Endothelial cell of umbilical vein (primary cell): ENCODE measurements at regions not wholly inside any gene's neighbourhood (a gene's known extent, or its start where the extent isn't known, plus 50 kb on each side); places are given as distances from the start of the nearest gene placed in this dataset.
"Not testable (repeated sequence)": the region's sequence is repeated elsewhere in the genome, so short reads cannot be mapped to it uniquely, and the experiment has no call there.

Source experiments
- BruUV-seq: library from RNA; stranded (reverse); fragments of 400-500 nt; replicated peaks from 2 replicates; lab custom pipeline; 2021; lab: Mats Ljungman, UMichigan
- CTCF ChIA-PET: fragments of 300-600, 350-600 bp; sonication (Branson Sonifier 250); formaldehyde crosslinking; loops from one replicate; lab custom pipeline; 2021; ENCODE audit warnings: antibody characterized with exemption, inconsistent platforms; lab: Charles Lee
- POLR2A ChIA-PET: fragments of 300-600, 350-600 bp; sonication (Branson Sonifier 250); formaldehyde crosslinking; loops from one replicate; lab custom pipeline; 2021; ENCODE audit warnings: antibody characterized with exemption, inconsistent platforms; lab: Charles Lee
- DNase-seq: peaks from one replicate; pipeline ENCODE4 v3.0.0-alpha.2; 2011; ENCODE audit warnings: low read depth, low spot score
- FAIRE-seq: peaks from 2 replicates; lab custom pipeline; 2011; peaks lifted over from hg19 to GRCh38; lab: Jason Lieb, UNC
- H2AFZ ChIP-seq: 2 replicates; pipeline ENCODE4 v1.6.0; 2012; ENCODE audit warnings: low read depth, low read length, control low read depth, inconsistent platforms
- H3K27ac ChIP-seq: 2 replicates; pipeline ENCODE4 v1.5.1; 2011; ENCODE audit warnings: low read depth, mild to moderate bottlenecking, control low read depth, low read length, moderate library complexity; ENCODE audit not compliant: insufficient read depth
- H3K27me3 ChIP-seq, 2 experiments: 2 replicates each; pipeline versions ENCODE4 v1.6.0 to v1.6.1; 2011; ENCODE audit warnings: low read length in 2 of 2, mixed read lengths in 1 of 2; ENCODE audit not compliant: control insufficient read depth in 2 of 2, insufficient read depth in 2 of 2
- H3K36me3 ChIP-seq, 2 experiments: 2 replicates in 1 of 2; 3 replicates in 1 of 2; pipeline ENCODE4 v1.5.1; 2011; ENCODE audit warnings: low read length in 2 of 2, mild to moderate bottlenecking in 1 of 2, moderate library complexity in 1 of 2; ENCODE audit not compliant: control insufficient read depth in 2 of 2, insufficient read depth in 2 of 2; ENCODE audit errors: extremely low read depth in 1 of 2
- H3K4me1 ChIP-seq: 3 replicates; pipeline ENCODE4 v1.5.1; 2011; ENCODE audit warnings: mild to moderate bottlenecking, low read length; ENCODE audit not compliant: control insufficient read depth, insufficient read depth; ENCODE audit errors: extremely low read depth
- H3K4me2 ChIP-seq: 2 replicates; pipeline ENCODE4 v1.6.1; 2011; ENCODE audit warnings: low read length, control low read depth, mixed read lengths; ENCODE audit not compliant: insufficient read depth
- H3K4me3 ChIP-seq, 3 experiments: fragments of 200-600 bp in 1 of 3; sonication (generic), shearing (Covaris generic) in 1 of 3; replicated peaks in 1 of 3; 2 replicates each; pipeline ENCODE4 v1.5.1; 2011 to 2016; ENCODE audit warnings: control low read depth in 3 of 3, low read length in 3 of 3, mild to moderate bottlenecking in 2 of 3, inconsistent platforms in 1 of 3, low read depth in 1 of 3, moderate library complexity in 1 of 3; ENCODE audit not compliant: insufficient read depth in 1 of 3
- H3K79me2 ChIP-seq: 2 replicates; pipeline ENCODE4 v1.6.0; 2012; ENCODE audit warnings: low read length, inconsistent platforms; ENCODE audit not compliant: control insufficient read depth, insufficient read depth
- H3K9ac ChIP-seq: replicated peaks from 2 replicates; pipeline ENCODE3; 2011; ENCODE audit warnings: low read length, control low read depth; ENCODE audit not compliant: insufficient read depth; ENCODE audit errors: extremely low read depth
- H3K9me1 ChIP-seq: replicated peaks from 3 replicates; pipeline ENCODE4 v1.6.0; 2011; ENCODE audit warnings: mild to moderate bottlenecking, low read length; ENCODE audit not compliant: control insufficient read depth, insufficient read depth; ENCODE audit errors: extremely low read depth
- H3K9me3 ChIP-seq: replicated peaks from 2 replicates; pipeline ENCODE4 v1.5.1; 2012; ENCODE audit warnings: low read length, inconsistent platforms; ENCODE audit not compliant: control insufficient read depth, insufficient read depth
- H4K20me1 ChIP-seq: replicated peaks from 2 replicates; pipeline ENCODE3; 2011; ENCODE audit warnings: mild to moderate bottlenecking, low read length; ENCODE audit not compliant: control insufficient read depth, insufficient read depth; ENCODE audit errors: extremely low read depth
- EZH2 ChIP-seq: IDR thresholded peaks from 2 replicates; pipeline ENCODE4 v1.6.1; 2012; ENCODE audit warnings: borderline replicate concordance, low read depth, mild to moderate bottlenecking, moderate library complexity, low read length, inconsistent platforms; ENCODE audit not compliant: severe bottlenecking
- FOS ChIP-seq: IDR thresholded peaks from 2 replicates; pipeline ENCODE4 v1.6.1; 2011; ENCODE audit warnings: mild to moderate bottlenecking, low read length, moderate library complexity, borderline replicate concordance; ENCODE audit not compliant: insufficient read depth
- GATA2 ChIP-seq: IDR thresholded peaks from 2 replicates; pipeline ENCODE4 v1.7.0; 2011; ENCODE audit warnings: low read depth, mild to moderate bottlenecking, moderate library complexity, mixed read lengths, low read length; ENCODE audit not compliant: insufficient read length, insufficient read depth
- JUN ChIP-seq: IDR thresholded peaks from 2 replicates; pipeline ENCODE4 v1.6.1; 2011; ENCODE audit warnings: borderline replicate concordance, low read depth; ENCODE audit not compliant: insufficient read length, insufficient read depth
- MYC ChIP-seq: IDR thresholded peaks from one replicate; pipeline ENCODE4 v1.6.1; 2011; ENCODE audit warnings: mild to moderate bottlenecking, low read depth, low read length
- POLR2A ChIP-seq: IDR thresholded peaks from 2 replicates; pipeline ENCODE4 v1.6.1; 2012; ENCODE audit warnings: low read depth, mild to moderate bottlenecking, control low read depth, low read length
- POLR2AphosphoS5 ChIP-seq: IDR thresholded peaks from 2 replicates; pipeline ENCODE4 v1.6.1; 2012; ENCODE audit warnings: low read depth, mild to moderate bottlenecking, control low read depth, low read length, moderate library complexity; ENCODE audit not compliant: insufficient read depth
- dilution Hi-C: fragments of 300-500 bp; cut with MboI; formaldehyde crosslinking; loops from one replicate; pipeline ENCODE4 v1.15.0; 2019; ENCODE audit warnings: low sequenced_read_pairs; ENCODE audit not compliant: extremely low pct_ligation_motif_present
- intact Hi-C: fragments of 100-400 bp; cut with micrococcal nuclease; formaldehyde crosslinking; loops from one replicate; pipeline ENCODE4 v1.10.0; 2022
- TF ChIP-seq, protein P1 (sequence below), 2 donors: IDR thresholded peaks; 1 replicate in 1 of 2; 2 replicates in 1 of 2; pipeline ENCODE4 v1.5.1; 2011; ENCODE audit warnings: low read length in 2 of 2, mild to moderate bottlenecking in 2 of 2, moderate library complexity in 2 of 2, control low read depth in 1 of 2, inconsistent platforms in 1 of 2, low read depth in 1 of 2; ENCODE audit not compliant: insufficient read depth in 1 of 2; ENCODE audit errors: extremely low read depth in 1 of 2
- TF ChIP-seq, protein P2 (sequence below): IDR thresholded peaks from 2 replicates; pipeline ENCODE4 v1.6.1; 2011; ENCODE audit not compliant: insufficient read depth, insufficient read length

DNA sequence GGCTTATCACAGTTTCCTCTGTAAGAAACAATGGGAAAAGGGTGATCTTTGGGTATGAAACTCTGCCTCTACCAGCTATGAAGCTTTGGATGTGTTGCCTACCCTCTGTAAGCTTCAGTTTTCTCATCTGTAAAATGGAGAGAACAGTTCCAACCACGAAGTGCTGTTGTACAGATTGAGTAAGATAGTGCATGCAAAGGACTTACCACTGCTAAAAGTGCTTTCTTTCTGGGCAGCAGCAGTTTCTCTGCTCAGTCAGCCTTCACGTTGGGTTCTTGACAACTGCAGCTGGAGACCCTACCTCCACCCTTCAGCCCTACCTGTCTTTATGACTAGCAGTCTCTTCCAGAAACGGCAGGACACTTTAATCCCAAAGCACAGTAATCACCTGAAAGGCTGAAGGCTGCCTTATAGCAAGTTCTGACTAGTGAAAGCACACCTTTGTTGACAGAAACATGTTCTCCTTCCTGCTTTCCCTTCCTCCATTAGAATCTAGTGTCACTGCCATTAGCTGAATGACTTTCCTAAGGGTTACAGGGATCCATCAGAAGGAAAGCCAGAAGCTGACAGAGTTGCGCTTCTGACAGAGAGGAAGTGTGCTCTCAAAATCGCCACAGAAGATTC is 91.4 kb downstream of the RPL27A start:
- BruUV-seq, result no TSS peak
- no peak overlapping the region for H3K9ac ChIP-seq
- TF ChIP-seq, protein P1, sequence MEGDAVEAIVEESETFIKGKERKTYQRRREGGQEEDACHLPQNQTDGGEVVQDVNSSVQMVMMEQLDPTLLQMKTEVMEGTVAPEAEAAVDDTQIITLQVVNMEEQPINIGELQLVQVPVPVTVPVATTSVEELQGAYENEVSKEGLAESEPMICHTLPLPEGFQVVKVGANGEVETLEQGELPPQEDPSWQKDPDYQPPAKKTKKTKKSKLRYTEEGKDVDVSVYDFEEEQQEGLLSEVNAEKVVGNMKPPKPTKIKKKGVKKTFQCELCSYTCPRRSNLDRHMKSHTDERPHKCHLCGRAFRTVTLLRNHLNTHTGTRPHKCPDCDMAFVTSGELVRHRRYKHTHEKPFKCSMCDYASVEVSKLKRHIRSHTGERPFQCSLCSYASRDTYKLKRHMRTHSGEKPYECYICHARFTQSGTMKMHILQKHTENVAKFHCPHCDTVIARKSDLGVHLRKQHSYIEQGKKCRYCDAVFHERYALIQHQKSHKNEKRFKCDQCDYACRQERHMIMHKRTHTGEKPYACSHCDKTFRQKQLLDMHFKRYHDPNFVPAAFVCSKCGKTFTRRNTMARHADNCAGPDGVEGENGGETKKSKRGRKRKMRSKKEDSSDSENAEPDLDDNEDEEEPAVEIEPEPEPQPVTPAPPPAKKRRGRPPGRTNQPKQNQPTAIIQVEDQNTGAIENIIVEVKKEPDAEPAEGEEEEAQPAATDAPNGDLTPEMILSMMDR (IDR thresholded peaks at IDR 0.05; ENCODE audit: extremely low read depth in 1 of 2, insufficient read depth in 1 of 2, low read depth in 1 of 2, low read length in 2 of 2), result no peak
- TF ChIP-seq MYC (no peak), POLR2A (no peak), EZH2 (no peak), JUN (no peak), POLR2AphosphoS5 (no peak), FOS (no peak), GATA2 (no peak)
- TF ChIP-seq, protein P2, sequence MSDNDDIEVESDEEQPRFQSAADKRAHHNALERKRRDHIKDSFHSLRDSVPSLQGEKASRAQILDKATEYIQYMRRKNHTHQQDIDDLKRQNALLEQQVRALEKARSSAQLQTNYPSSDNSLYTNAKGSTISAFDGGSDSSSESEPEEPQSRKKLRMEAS, result no peak
- no peaks in the 10 kb centered on the region for H4K20me1 ChIP-seq
- ChIA-PET CTCF (no interaction called here), POLR2A (no interaction called here)
- intact Hi-C loops (no loop called here), dilution Hi-C loops (no loop called here)
- no peaks in the 10 kb centered on the region for H3K9me1 ChIP-seq
- FAIRE-seq (no peak), DNase-seq (no peak)
- no peak overlapping the region for H3K27ac ChIP-seq
- H3K79me2 ChIP-seq, result no peaks in the 10 kb centered on the region
- H3K4me2 ChIP-seq, result no peak overlapping the region
- H3K4me1 ChIP-seq, result peaks cover 4% of the 10 kb centered on the region
- no peaks in the 10 kb centered on the region for H3K36me3 ChIP-seq
- no peaks in the 10 kb centered on the region for H3K9me3 ChIP-seq
- H3K4me3 ChIP-seq, result no peak overlapping the region
- no peaks in the 10 kb centered on the region for H3K27me3 ChIP-seq
- H2AFZ ChIP-seq, result no peak overlapping the region

DNA sequence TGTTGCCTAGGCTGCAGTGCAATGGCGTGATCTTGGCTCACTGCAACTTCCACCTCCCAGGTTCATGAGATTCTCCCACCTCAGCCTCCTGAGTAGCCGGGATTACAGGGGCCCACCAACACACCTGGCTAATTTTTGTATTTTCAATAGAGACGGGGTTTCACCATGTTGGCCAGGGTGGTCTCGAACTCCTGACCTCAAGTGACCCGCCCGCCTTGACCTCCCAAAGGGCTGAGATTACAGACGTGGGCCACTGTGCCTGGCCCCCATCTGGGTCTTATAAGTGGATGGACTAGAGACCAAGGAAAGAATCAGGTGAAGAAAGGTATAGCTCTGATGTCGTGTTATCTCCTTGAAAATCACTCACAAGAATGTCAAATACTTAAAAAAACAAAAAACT is 92.3 kb downstream of the RPL27A start:
- H3K36me3 ChIP-seq, FAIRE-seq, H3K9me3 ChIP-seq, H2AFZ ChIP-seq, POLR2A ChIA-PET, DNase-seq, BruUV-seq, intact Hi-C loops, H3K4me3 ChIP-seq, dilution Hi-C loops, H4K20me1 ChIP-seq, H3K27ac ChIP-seq, H3K9me1 ChIP-seq, H3K4me1 ChIP-seq, H3K9ac ChIP-seq, H3K4me2 ChIP-seq, H3K79me2 ChIP-seq, H3K27me3 ChIP-seq: not testable (repeated sequence)
- CTCF ChIA-PET, result interaction anchor here (1.1 kb wide), 1 partner anchor 25 kb away, joined by 3 read pairs; no protein-coding TSS in a partner anchor
